SHP77 treated with DMSO at 0.1 percent for 48 hours (cell line): ENCODE measurements at regions not wholly inside any gene's neighbourhood (a gene's known extent, or its start where the extent isn't known, plus 50 kb on each side); places are given as distances from the start of the nearest gene placed in this dataset.

Source experiments
- DNase-seq: peaks from one replicate; lab custom pipeline; 2025; lab: John Stamatoyannopoulos, UW

DNA sequence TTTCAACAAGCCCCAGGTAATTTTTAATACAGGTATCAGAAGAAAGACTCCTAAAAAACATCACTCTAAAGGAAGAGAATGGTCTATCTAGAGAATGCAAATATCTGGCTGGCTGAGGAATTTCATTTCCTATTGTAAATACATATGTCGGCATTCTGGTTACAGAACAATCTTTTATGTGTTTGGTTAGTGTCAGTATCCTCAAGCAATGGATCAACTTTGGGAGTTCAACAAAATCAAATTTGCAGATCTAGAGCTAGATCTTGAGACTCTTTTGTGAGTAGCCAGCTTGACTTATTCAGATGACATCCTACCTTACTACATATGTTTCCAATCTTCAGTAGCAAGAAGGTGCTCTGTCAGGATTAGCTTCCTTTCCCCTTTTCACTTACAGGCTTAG, 145.1 kb downstream of the BTC start:
- DNase-seq: no peak

DNA sequence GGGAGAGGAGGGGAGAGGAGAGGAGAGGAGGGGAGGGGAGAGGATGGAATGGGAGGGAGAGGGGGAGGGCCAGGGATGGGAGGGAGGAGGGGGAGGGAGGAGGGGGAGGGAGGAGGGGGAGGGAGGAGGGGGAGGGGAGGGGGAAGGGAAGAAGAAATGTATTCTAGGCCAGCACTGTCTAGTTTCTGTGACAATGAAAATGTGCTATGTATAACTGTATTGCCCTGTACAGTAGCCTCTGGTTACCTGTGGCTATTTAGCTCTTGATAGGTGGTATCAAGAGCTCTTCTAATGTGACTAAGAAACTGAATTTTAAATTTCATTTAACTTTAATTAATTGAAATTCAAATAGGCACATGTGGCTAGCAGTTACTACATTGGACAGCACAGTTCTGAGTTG, 143.1 kb downstream of the BTC start:
- DNase-seq: no peak

DNA sequence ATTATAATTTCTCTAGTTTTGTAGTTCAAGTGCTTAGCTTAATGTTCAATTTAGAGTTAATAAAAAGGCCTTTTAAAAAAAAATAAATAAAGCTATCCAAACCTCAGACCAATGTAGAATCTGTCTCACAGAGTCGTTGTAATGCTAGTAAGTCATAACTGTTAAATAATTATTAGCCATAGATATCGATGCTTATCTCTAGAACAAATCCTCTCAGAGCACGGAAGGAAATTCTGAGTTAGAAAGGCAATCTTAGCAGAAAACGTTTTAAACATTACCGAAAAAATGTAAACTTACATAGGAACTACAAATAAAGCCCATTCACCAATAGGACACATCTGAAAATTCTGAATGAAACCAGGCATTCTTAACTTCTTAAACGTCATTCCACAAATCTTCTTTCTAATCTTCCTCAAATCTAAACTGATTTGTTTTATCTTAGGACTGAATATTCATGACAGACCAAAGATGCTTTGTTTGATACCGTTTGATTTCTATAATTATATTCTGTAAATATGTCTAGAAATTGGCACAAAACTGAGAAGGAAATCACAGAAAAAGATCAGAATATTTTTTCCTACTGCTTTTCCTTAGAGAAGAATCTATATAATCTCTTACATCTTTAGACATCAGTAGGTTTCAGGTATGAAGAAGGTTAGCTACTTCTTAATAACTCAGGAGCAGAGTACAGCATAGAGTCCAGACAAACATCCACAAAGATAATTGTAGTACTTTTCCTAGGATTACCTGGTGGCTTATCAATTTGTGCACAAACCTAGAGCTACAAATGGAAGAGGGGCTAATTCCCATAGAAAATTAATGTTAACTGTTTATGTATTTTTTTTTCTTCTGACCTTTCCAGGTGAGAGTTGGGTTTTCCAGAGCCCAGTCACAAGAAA, 140.7 kb downstream of the BTC start:
- no peak for DNase-seq

DNA sequence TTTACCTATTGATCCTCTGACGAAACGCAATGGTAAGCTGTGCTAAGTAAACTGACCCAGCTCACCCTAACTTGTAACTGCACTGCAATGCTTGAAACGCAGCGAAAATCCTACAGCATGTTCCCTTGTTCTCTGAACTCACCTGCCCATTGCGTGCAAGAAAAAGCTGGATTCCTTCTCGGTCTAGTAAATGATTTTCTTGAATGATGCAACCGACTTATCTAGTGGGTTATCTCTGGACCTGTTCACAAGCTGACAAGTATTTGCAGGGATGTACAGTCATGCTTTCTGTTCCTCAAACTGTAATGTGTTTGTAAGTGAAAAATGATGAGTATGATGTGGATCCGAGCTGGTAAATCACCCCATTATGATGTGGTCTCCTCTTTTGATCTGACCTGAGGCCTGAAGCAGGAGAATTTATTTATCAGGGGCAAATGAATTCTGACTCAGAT, 140.1 kb downstream of the BTC start:
- DNase-seq: no peak

DNA sequence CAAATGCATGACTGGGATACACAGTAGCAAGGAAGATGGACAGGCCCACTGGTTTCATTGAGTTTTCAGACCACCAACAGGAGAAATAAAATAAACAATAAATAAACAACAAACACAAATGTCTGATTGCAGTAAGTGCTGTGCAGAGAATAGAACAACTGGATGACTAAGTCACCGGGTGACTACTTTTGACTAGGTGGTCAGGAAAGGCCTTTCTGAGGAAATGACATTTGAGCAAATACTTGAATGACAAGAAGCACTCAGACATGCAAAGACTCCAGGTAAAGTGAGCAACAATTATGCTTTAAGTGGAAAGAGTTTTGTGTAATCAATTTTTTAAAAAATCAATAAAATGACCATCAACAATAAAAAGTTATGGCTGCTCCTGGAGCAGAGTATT, 137.7 kb downstream of the BTC start:
- no peak for DNase-seq

DNA sequence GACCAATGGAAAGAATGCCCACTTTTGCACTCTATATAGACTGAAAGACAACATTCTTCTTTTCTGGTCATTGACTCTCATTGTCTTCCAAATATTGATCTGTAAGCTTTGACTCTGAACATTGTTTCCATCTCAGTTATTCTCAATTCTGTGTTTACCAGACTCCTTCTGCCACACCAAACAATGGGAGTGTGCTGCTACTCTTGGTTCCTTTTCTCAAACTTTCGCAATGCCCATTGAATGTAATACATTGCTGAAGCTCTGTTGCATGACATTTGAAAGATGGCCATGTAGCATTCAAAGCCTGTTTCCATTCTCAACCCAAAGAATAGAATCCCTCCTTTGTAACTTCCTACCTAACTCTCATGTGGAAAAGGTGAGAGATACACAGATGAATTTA, 136.2 kb downstream of the BTC start:
- no peak for DNase-seq

DNA sequence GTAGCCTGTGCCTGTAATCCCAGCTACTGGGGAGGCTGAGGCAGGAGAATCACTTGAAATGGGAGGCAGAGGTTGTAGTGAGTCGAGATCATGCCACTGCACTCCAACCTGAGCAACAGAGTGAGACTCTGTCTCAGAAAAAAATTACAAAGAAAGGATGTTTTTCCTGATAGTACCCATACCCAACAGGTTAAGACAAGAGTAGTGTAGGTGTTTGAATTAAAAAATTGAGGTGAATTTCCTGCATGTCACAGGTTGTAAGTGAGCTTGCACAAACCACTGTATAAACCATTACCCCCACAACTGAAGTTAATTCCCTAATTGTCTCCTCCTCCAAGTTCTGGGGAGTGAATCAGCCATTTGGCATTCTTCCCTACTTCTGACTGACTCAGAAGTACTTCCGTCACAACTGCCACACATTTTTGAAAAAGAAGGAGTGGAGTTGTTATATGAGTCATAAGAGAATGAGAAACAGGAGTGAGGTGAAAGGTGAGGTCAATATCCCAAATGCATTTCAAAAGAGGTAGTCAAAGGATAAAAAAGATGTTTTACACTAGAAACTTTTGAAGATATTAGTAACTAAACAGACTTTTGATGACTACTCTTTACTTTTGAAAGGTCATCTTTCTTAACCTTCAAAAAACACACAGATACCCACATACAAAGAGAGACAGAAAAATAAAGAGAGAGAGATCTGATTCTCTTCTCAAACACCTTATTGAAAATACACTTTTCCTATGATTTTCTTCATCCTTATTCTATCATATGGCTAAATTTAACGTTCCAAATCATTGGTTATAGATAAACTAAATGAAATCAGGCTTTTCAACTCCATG, 134.5 kb downstream of the BTC start:
- DNase-seq: no peak

DNA sequence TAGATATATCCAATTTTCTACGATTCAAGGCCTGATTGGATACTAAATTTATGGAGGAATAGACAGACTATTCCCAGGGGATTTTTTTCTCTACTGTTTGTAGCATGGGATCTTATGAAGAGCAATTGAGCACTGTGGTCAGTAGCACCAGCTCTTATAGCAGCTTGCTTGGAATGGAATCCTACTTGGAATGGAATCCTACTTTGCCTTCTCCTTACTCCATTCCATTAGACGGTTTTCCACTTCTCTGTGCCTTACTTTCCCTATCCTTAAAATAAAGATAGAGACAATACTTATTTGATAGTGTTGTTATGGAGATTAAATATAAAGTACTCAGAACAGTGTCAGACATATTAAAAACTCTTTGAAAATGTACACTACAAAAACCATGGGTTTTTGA, 133.5 kb downstream of the BTC start:
- no peak for DNase-seq

DNA sequence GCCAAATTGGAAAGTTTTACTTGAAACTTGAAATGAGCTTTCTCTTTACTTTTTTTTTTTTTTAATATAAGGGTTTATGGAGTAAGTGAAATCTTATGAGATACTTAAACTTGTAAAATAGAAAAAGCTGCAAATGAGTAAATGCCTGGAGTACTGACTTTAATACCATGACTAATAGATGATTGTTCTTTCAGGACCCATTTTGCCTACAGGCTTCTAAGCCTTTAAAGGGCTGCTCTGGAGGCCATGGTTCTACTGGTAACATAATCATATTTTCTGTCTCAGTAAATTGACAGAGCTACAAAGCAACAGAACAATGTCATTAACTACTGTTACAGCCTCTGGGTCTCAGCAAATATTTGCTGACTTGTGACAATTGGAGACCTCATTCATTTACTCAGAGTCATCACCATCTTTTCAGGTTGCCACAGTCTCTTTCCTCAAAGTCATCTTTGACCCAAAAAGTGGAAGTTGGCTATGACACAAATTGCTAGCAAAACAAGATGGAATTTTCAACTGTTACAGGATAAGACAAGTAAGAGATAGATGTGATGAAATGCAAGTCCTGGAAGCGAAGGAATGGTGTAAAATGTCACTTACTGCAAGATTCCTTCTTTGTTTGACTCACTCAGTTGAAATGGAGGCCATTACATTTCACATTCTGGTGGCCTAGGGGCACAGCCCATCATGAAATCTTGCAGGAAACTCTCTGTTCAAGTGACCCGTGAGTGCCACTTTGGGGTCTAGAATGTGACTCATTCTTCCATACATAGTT, 132.7 kb downstream of the BTC start:
- DNase-seq: no peak

DNA sequence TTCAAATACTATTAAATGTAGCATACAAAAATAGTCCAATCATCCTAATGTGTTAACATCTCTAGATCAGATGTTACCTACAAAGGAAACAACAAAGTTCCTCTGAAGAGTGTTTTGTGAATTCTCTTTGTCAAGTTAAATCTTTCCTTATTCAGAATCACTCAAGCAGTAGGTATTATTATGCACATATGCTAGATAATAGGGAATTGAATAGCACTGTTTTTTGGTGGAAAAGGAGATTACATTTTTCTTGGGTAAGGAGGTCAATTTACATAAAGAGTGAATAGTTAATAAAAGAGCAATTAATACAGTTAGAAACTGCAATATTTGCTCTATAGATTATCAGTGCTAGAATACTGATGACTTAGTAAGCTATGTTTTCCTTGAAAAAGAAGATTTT, 130.7 kb downstream of the BTC start:
- no peak for DNase-seq

DNA sequence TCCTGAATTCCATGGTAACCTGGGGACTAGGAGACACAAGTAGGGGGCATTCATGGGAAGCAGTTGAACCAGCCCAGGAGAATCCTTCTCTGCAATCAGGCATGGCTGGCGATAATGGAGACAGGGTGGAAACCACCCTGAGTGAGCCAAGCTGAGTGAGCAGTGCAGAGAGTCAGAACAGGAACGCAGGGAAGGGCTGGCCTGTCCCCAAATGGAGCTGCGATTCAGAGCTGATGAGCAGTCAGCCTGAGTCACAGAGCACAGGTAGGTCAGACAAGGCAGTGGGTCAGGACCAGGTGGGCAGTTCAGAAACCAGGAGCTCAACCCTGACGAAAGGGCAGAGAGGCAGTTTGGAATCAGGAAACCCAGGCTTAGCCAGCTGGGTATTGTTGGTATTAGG, 129.0 kb downstream of the BTC start:
- no peak for DNase-seq

DNA sequence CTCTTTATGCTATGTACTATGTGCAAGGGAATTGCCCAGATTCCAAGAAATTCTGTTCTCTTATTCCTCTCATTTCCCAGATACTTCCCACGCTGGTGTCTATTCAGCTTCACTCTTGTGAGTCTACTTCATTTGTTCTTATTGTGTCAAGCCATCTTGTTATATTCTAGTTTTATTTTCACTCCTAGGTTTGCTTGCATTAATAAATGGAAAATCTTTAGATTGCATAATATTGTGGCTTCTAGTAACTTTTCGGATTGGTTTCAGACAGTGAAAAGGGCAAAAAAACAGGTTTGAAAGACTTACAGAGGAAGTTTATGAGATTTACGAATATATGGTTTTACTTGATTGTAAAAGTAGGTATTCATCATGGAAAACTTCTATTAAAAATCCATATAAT, 128.4 kb downstream of the BTC start:
- DNase-seq: no peak

DNA sequence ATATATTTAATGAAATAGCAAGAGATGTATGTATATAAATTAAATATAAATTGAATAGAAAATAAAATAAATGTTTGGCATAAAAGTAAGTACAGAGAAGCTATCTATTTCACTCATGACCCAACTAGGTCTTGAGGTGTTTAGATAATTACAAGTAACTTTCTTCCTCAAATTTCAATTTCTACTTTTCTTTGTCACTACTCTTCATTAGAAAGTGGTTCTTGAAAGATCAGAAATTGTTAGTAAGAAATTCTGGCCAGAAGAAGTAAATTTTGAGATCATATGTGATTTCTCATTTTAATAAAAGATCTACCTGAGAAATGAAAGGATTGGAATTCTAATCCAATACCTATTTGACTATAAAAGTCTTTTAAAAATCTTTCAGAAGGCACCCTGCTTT, 126.9 kb downstream of the BTC start:
- DNase-seq: no peak

DNA sequence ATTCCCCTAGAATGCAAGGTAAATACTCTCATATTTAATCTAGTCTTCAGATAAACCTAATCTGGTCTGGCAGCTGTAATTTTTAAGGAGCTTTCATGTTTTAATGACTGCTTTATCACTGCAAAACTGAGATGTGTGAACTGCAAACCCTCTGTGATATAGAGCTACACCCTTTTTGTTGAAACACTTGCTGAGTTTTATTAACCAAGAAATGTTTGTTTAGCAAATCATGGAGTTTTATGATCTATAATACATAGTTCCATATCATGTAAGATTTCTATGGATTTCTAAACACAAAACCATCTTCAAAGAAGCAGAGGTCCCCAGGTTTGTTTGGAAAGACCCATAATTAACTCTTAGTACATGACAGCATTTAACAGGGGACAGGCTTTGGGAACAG, 126.4 kb downstream of the BTC start:
- DNase-seq: no peak

DNA sequence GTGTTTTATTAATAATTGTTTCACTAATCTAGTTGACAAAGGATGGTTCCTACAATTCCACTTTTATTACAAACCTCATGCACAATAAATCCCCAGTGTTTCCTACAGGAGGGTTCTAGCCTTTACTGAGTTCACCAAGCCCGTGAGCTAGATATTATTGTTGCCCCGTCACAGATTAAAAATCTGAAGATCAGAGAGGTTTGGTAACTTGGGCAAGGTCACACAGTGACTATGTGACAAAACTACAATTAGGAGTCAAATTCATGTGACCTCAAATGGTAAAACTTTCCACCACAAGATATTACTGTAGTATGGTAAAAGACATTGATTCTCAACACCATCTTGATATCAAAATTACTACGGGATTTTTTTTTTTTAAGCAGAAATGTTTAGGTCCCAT, 124.6 kb downstream of the BTC start:
- DNase-seq: no peak

DNA sequence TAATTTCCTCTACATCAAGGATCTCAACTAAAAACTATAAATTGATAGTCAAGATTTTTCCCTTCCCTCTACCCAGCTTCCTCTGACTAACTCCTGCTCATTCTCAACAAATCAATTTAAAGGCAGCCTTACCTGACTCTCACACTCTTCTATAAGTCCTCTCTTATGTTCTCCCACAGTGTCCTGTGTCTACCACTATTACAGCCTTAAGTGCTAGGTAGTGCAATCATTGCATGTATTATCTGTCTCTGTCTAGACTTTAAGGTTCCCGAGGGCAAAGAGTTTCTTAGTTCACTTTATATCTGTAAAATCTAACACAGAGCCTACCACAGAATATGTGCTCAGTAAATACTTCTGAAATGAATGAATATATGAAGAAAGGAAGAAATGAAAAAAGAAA, 123.7 kb downstream of the BTC start:
- DNase-seq: no peak

DNA sequence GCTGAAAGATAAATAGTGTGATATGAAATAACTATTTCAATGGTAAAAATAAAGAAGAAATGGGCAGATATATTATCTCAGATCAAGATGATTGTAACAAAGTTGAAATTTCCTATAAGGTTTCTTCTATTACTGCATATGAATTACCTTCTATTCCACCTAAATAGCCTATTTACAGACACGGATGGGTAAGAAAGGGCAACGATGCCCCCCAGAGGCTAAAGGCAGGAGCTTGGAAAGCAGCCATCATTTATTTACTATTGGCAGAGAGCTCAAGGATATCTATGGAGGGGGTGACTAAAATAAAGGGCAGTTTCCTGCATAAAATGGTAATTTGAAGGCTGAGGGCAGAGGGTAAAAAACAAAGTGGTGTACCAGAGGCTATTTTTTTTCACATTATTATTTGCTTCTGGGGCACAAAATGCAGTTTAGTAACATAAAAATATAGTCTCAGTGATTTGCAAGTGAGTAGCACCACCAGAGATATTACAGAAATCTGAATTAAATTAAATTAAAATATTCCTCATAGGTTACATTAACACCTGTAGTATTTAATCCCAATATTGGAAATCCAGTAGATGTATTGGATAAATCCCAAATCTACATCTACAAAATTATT, 123.1 kb downstream of the BTC start:
- peak; percentile 42 for DNase-seq

DNA sequence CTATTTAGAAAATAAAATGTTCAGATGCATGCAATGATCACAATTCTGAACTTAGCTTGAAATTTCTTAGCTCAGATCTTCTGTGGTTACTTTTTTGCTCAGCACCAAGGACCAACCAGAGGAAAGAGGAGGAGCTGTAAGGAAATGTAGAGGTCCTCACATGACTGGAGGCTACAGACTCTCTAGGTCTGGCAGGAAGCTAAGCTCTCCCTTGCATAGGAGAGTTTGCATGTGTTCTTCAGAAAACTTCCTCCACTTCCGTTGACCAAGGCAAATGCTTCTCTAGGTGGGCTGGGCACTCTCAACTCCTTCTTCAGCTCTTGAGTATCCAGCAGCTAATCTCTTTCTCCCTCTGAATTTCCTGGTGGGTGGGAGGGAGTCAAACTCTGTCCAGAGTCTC, 119.6 kb downstream of the BTC start:
- no peak for DNase-seq

DNA sequence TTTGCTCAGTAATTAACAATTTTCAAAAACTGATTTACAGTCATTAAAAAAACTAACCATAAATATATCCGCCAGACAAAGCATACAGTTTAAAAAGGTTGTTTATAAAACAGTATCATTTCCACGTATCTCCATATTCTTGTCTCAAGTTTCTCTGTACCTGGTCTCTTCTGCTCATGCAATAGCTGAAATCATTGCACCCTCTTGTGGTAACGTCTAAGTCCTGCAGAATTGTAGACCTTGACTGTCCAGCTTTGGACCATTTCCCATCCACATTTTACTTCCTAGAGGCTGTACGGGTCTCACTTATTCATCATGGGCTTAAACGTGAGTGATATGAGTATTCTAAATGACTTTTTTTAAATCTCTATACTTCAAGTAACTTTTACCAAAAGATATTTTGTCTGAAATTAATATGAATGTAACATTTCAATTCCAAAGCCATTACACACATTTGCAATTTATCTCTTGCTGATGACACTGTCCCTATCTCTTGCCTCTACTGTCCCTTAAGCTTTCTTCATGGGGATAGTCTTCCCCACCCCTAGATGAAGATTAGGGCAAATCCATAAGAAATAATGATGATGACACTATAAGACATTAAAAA, 118.5 kb downstream of the BTC start:
- peak; percentile 19 for DNase-seq

DNA sequence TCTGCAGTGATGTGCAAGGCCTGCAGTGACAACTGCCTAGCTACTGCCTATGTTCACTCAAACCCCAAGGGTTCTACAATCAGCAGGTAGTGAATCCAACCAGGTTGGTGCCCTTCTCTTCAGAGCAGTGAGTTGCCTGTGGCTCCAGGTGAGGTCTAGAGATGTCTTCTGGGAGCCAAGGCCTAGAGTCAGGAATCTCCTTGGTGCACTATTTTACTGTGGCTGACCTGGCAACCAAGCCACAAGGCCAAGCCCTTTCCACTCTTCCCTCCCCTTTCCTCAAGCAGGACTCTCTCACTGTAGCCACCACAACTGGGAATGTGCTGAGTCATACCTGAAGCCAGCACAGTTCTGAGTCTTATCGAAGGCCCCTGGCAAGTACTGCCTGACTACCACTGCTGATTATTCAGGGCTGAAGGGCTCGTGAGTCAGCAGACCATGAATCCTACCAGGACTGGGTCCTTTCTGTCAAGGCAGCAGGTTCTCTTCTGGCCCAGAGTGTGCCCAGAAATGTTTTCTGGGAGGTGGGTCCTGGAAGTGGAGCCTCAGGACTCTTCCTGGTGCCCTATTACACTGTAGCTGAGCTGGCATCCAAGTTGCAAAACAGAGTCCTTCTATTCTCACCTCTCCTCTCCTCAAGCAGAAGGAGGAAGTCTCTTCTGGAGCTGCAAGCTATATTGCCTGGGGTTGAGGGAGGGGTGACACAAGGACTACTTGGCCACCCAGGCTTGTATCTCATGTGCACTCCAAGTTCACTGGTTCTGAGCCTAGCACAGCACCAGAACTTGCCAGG, 111.6 kb downstream of the BTC start:
- no peak for DNase-seq

DNA sequence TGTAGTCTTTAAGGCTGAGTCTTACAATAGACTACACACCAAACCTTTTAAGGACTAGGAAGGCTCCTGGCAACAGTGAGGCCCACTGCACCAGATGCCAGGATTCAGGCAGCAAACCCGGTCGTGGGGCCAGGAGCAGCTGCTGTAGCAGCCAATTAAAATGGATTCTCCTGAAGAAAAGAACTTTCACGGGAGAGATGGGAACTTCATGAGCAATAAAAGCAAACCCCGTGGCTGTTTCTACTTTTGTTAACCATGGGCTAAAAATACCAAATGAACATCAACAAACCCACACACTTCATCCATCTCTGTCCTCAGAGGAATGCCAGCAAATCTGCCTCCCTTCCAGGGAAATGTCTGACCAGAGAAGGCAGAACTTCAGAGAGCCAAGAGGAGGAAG, 101.4 kb downstream of the BTC start:
- DNase-seq: no peak
